WTC11 (cell line): ENCODE measurements at regions not wholly inside any gene's neighbourhood (a gene's known extent, or its start where the extent isn't known, plus 50 kb on each side); places are given as distances from the start of the nearest gene placed in this dataset.

Experiments
- CTCF ChIP-seq: fragments of 200-600 bp; IDR thresholded peaks from 2 replicates; pipeline ENCODE4 v1.8.0; 2022; ENCODE audit warnings: antibody characterized with exemption
- NFATC4 ChIP-seq: fragments of 250-450 bp; sonication (Bioruptor Pico); IDR thresholded peaks from 2 replicates; pipeline ENCODE4 v1.9.0; 2021; ENCODE audit warnings: mild to moderate bottlenecking
- STAT6 ChIP-seq: sonication (generic); formaldehyde crosslinking; conservative IDR thresholded peaks from 2 replicates; pipeline ENCODE4 v1.8.1; 2023; ENCODE audit warnings: mild to moderate bottlenecking, low read depth, missing genetic modification reagents, moderate library complexity
- TCF7 ChIP-seq: sonication (generic); formaldehyde crosslinking; IDR thresholded peaks from 2 replicates; pipeline ENCODE4 v1.8.0; 2022; ENCODE audit warnings: mild to moderate bottlenecking, low read depth, missing genetic modification reagents, moderate library complexity
- USF2 ChIP-seq: sonication (generic); formaldehyde crosslinking; IDR thresholded peaks from 2 replicates; pipeline ENCODE4 v1.8.1; 2023; ENCODE audit warnings: mild to moderate bottlenecking, missing genetic modification reagents, moderate library complexity

- TF ChIP-seq CTCF: no peak
- TF ChIP-seq USF2 (CRISPR knock-in tag): no peak
- TF ChIP-seq STAT6: no peak
- no peak for TF ChIP-seq TCF7
- TF ChIP-seq NFATC4 (CRISPR knock-in tag): no peak
Measured at GRCh38 chr14:30468354-30468753, 90.6 kb upstream of the G2E3 start.
